CD14-positive monocyte (primary cell): ENCODE measurements at regions not wholly inside any gene's neighbourhood (a gene's known extent, or its start where the extent isn't known, plus 50 kb on each side); places are given as distances from the start of the nearest gene placed in this dataset.

Source experiments
- DNase-seq, 3 donors: peaks; one replicate each; pipeline ENCODE4 v3.0.0-alpha.2; 2011 to 2022
- H2AFZ ChIP-seq: 2 replicates; pipeline ENCODE4 v1.6.0; 2012; ENCODE audit warnings: mild to moderate bottlenecking, low read depth, low read length, inconsistent platforms; ENCODE audit not compliant: insufficient read depth, poor library complexity, severe bottlenecking
- H3K27ac ChIP-seq, 2 donors: 1 replicate in 1 of 2; 2 replicates in 1 of 2; pipeline ENCODE4 v1.5.1; 2012 to 2013; ENCODE audit warnings: low read length in 2 of 2, control low read depth in 1 of 2, inconsistent platforms in 1 of 2, low read depth in 1 of 2, mild to moderate bottlenecking in 1 of 2
- H3K27me3 ChIP-seq, 2 donors: one replicate each; pipeline versions ENCODE4 v1.6.0 to v1.6.1; 2011 to 2013; ENCODE audit warnings: low read length in 2 of 2; ENCODE audit not compliant: control insufficient read depth in 2 of 2, insufficient read depth in 2 of 2
- H3K36me3 ChIP-seq, 2 donors: replicated peaks in 1 of 2; 1 replicate in 1 of 2; 2 replicates in 1 of 2; pipeline versions ENCODE4 v1.5.1 to v1.6.1; 2012 to 2013; ENCODE audit warnings: low read length in 2 of 2, control low read depth in 1 of 2, inconsistent platforms in 1 of 2, mild to moderate bottlenecking in 1 of 2; ENCODE audit not compliant: insufficient read depth in 2 of 2, control insufficient read depth in 1 of 2
- H3K4me1 ChIP-seq, 2 donors: 1 replicate in 1 of 2; 2 replicates in 1 of 2; pipeline versions ENCODE4 v1.5.1 to v1.6.1; 2012 to 2013; ENCODE audit warnings: low read length in 2 of 2, control low read depth in 1 of 2, inconsistent platforms in 1 of 2, mild to moderate bottlenecking in 1 of 2, moderate library complexity in 1 of 2; ENCODE audit not compliant: insufficient read depth in 2 of 2, control insufficient read depth in 1 of 2
- H3K4me2 ChIP-seq: replicated peaks from 2 replicates; pipeline ENCODE3; 2012; ENCODE audit warnings: low read length, moderate library complexity, mild to moderate bottlenecking; ENCODE audit not compliant: poor library complexity, severe bottlenecking; ENCODE audit errors: extremely low read depth
- H3K4me3 ChIP-seq, 3 experiments: fragments of 200-600 bp in 1 of 3; sonication (generic) in 1 of 3; replicated peaks in 1 of 3; 1 replicate in 2 of 3; 2 replicates in 1 of 3; pipeline ENCODE4 v1.5.1; 2011 to 2013; ENCODE audit warnings: low read length in 3 of 3, mild to moderate bottlenecking in 3 of 3, control low read depth in 2 of 3, low read depth in 2 of 3, inconsistent platforms in 1 of 3, moderate library complexity in 1 of 3
- H3K79me2 ChIP-seq: 2 replicates; pipeline ENCODE4 v1.6.0; 2012; ENCODE audit warnings: mild to moderate bottlenecking, control low read depth, inconsistent platforms, low read length, moderate library complexity; ENCODE audit not compliant: insufficient read depth
- H3K9ac ChIP-seq: 2 replicates; pipeline ENCODE4 v1.6.0; 2017; ENCODE audit warnings: low read length, mild to moderate bottlenecking; ENCODE audit not compliant: insufficient read depth, poor library complexity, severe bottlenecking
- H3K9me3 ChIP-seq, 2 donors: replicated peaks in 1 of 2; 1 replicate in 1 of 2; 2 replicates in 1 of 2; pipeline versions ENCODE4 v1.5.1 to v1.6.1; 2012 to 2013; ENCODE audit warnings: low read length in 2 of 2, control low read depth in 1 of 2; ENCODE audit not compliant: control insufficient read depth in 1 of 2, insufficient read depth in 1 of 2
- H4K20me1 ChIP-seq: 2 replicates; pipeline ENCODE4 v1.6.0; 2012; ENCODE audit warnings: mild to moderate bottlenecking, low read length, control low read depth, moderate library complexity; ENCODE audit not compliant: insufficient read depth
- H3K27ac Mint-ChIP-seq, 7 donors: one replicate each; pipeline ENCODE4 v1.8.0; 2020; ENCODE audit warnings: mild to moderate bottlenecking in 7 of 7, mixed read lengths in 7 of 7, moderate library complexity in 6 of 7, inconsistent platforms in 2 of 7
- H3K27me3 Mint-ChIP-seq, 3 donors: one replicate each; pipeline ENCODE4 v1.8.0; 2021 to 2022; ENCODE audit warnings: low read depth in 3 of 3, mild to moderate bottlenecking in 3 of 3, mixed read lengths in 3 of 3, moderate library complexity in 3 of 3, inconsistent platforms in 1 of 3
- H3K36me3 Mint-ChIP-seq, 2 donors: one replicate each; pipeline ENCODE4 v1.8.0; 2020; ENCODE audit warnings: mixed read lengths in 2 of 2, inconsistent platforms in 1 of 2, mild to moderate bottlenecking in 1 of 2
- H3K4me1 Mint-ChIP-seq: one replicate; pipeline ENCODE4 v1.8.0; 2020; ENCODE audit warnings: mild to moderate bottlenecking, mixed read lengths
- H3K4me3 Mint-ChIP-seq, 2 donors: one replicate each; pipeline ENCODE4 v1.8.0; 2020; ENCODE audit warnings: mild to moderate bottlenecking in 2 of 2, mixed read lengths in 2 of 2, moderate library complexity in 1 of 2
- H3K9me3 Mint-ChIP-seq, 7 donors: one replicate each; pipeline ENCODE4 v1.8.0; 2020 to 2022; ENCODE audit warnings: mixed read lengths in 7 of 7, mild to moderate bottlenecking in 6 of 7, moderate library complexity in 6 of 7, inconsistent platforms in 2 of 7
- CTCF ChIP-seq: fragments of 200-600 bp; IDR thresholded peaks from one replicate; pipeline ENCODE4 v1.8.0; 2022; ENCODE audit warnings: antibody characterized with exemption, mild to moderate bottlenecking
- WGBS: methylation state at CpG from one replicate; pipeline ENCODE4 v1.1.5; 2013; ENCODE audit warnings: missing lambda C conversion rate; ENCODE audit not compliant: insufficient coverage; 5-methylcytosine and 5-hydroxymethylcytosine counted together
- intact Hi-C, 2 donors: fragments of 100-400 bp; cut with micrococcal nuclease; formaldehyde crosslinking; loops; one replicate each; pipeline versions ENCODE4 v1.15.0 to v1.15.1; 2023

GRCh38 chr11:71178076-71178475 lies 74.3 kb downstream of the SHANK2 start:
- Histone ChIP-seq H3K4me2 (no peak overlapping the region), H3K4me1 (no peaks in the 10 kb centered on the region), H3K9me3 (peaks cover 13 to 17% of the 10 kb centered on the region in 2 donors), H3K79me2 (no peaks in the 10 kb centered on the region), H2AFZ (no peak overlapping the region), H3K36me3 (no peaks in the 10 kb centered on the region), H4K20me1 (no peaks in the 10 kb centered on the region), H3K27ac (no peak overlapping the region), H3K9ac (no peak overlapping the region), H3K27me3 (peaks cover 0 to 5% of the 10 kb centered on the region in 2 donors), H3K4me3 (no peak overlapping the region)
- Mint-ChIP-seq H3K27ac (no peak overlapping the region), H3K27me3 (peaks cover 5 to 23% (median 6%) of the 10 kb centered on the region in 3 donors), H3K9me3 (peaks cover 2 to 31% (median 26%) of the 10 kb centered on the region in 7 donors), H3K4me3 (no peak overlapping the region), H3K36me3 (no peaks in the 10 kb centered on the region), H3K4me1 (no peaks in the 10 kb centered on the region)
- intact Hi-C loops, result no loop called here
- no peak for TF ChIP-seq CTCF
- WGBS, result 80% methylated on average over 1 of the region's 3 CpGs
- no peak for DNase-seq

- H3K4me3 Mint-ChIP-seq, result no peak overlapping the region
- H3K27me3 Mint-ChIP-seq, result peaks cover 5 to 22% (median 6%) of the 10 kb centered on the region in 3 donors
- H3K36me3 ChIP-seq, result no peaks in the 10 kb centered on the region
- H3K36me3 Mint-ChIP-seq, result no peaks in the 10 kb centered on the region
- no peak overlapping the region for H2AFZ ChIP-seq
- peaks cover 16 to 17% of the 10 kb centered on the region in 2 donors for H3K9me3 ChIP-seq
- no peak for TF ChIP-seq CTCF
- peaks cover 2 to 31% (median 24%) of the 10 kb centered on the region in 7 donors for H3K9me3 Mint-ChIP-seq
- DNase-seq, result no peak
- no peaks in the 10 kb centered on the region for H3K4me1 ChIP-seq
- H3K4me2 ChIP-seq, result no peak overlapping the region
- H3K4me1 Mint-ChIP-seq, result no peaks in the 10 kb centered on the region
- no peaks in the 10 kb centered on the region for H4K20me1 ChIP-seq
- H3K27ac ChIP-seq, result no peak overlapping the region
- WGBS, result no CpG with 5 or more reads among the region's 2 CpGs
- H3K27me3 ChIP-seq, result peaks cover 0 to 5% of the 10 kb centered on the region in 2 donors
- no peaks in the 10 kb centered on the region for H3K79me2 ChIP-seq
- H3K9ac ChIP-seq, result no peak overlapping the region
- no peak overlapping the region for H3K4me3 ChIP-seq
- H3K27ac Mint-ChIP-seq, result no peak overlapping the region
- intact Hi-C loops, result no loop called here
Observed at GRCh38 chr11:71176812-71177211, 75.6 kb downstream of the SHANK2 start.
